SK-N-SH treated with all-trans-retinoic acid at 6 μM for 48 hours (cell line): ENCODE measurements at regions not wholly inside any gene's neighbourhood (a gene's known extent, or its start where the extent isn't known, plus 50 kb on each side); places are given as distances from the start of the nearest gene placed in this dataset.

Source experiments
- ATAC-seq: fragments of 200-7000 bp; cut with Tn5 transposase; 3 replicates; pipeline ENCODE4 v1.9.1; 2020; ENCODE audit warnings: mild to moderate bottlenecking, moderate library complexity
- ARNTL ChIP-seq: fragments of 450-650 bp; formaldehyde crosslinking; IDR thresholded peaks from 2 replicates; pipeline ENCODE4 v1.5.0; 2020; ENCODE audit warnings: low read depth, mild to moderate bottlenecking, moderate library complexity, borderline replicate concordance
- CSDC2 ChIP-seq: fragments of 250-450 bp; sonication (Bioruptor Pico); IDR thresholded peaks from 2 replicates; pipeline ENCODE4 v1.5.0; 2020; ENCODE audit warnings: mild to moderate bottlenecking, moderate library complexity
- CSRNP3 ChIP-seq: fragments of 250-450 bp; sonication (Bioruptor Pico); IDR thresholded peaks from 2 replicates; pipeline ENCODE4 v1.5.1; 2021; ENCODE audit warnings: mild to moderate bottlenecking, moderate library complexity
- ESRRG ChIP-seq: fragments of 250-450 bp; sonication (Bioruptor Pico); IDR thresholded peaks from 2 replicates; pipeline ENCODE4 v1.6.1; 2021; ENCODE audit warnings: mild to moderate bottlenecking
- GLIS3 ChIP-seq: fragments of 250-450 bp; sonication (Bioruptor Pico); IDR thresholded peaks from 2 replicates; pipeline ENCODE4 v1.5.0; 2020; ENCODE audit warnings: mild to moderate bottlenecking, moderate library complexity
- OSR1 ChIP-seq: fragments of 250-450 bp; sonication (Bioruptor Pico); IDR thresholded peaks from 2 replicates; pipeline ENCODE4 v1.8.0; 2022; ENCODE audit warnings: moderate library complexity, mild to moderate bottlenecking, inconsistent platforms
- PATZ1 ChIP-seq: fragments of 250-450 bp; sonication (Bioruptor Pico); IDR thresholded peaks from 2 replicates; pipeline ENCODE4 v1.8.0; 2020; ENCODE audit warnings: mild to moderate bottlenecking, moderate library complexity, borderline replicate concordance
- POU6F1 ChIP-seq: fragments of 250-450 bp; sonication (Bioruptor Pico); IDR thresholded peaks from 2 replicates; pipeline ENCODE4 v1.8.0; 2021; ENCODE audit warnings: low read depth, mild to moderate bottlenecking, moderate library complexity, borderline replicate concordance
- PPARA ChIP-seq: fragments of 250-450 bp; sonication (Bioruptor Pico); IDR thresholded peaks from 2 replicates; pipeline ENCODE4 v1.5.0; 2020; ENCODE audit warnings: mild to moderate bottlenecking, borderline replicate concordance
- RARB ChIP-seq: fragments of 250-450 bp; sonication (Bioruptor Pico); IDR thresholded peaks from 2 replicates; pipeline ENCODE4 v1.8.0; 2021; ENCODE audit warnings: mild to moderate bottlenecking, moderate library complexity
- TOX ChIP-seq: fragments of 250-450 bp; sonication (Bioruptor Pico); IDR thresholded peaks from 2 replicates; pipeline ENCODE4 v1.8.0; 2021; ENCODE audit warnings: mild to moderate bottlenecking, moderate library complexity, borderline replicate concordance
- ZC3H10 ChIP-seq: fragments of 250-450 bp; sonication (Bioruptor Pico); IDR thresholded peaks from 2 replicates; pipeline ENCODE4 v1.5.1; 2021; ENCODE audit warnings: mild to moderate bottlenecking, moderate library complexity
- ZFP30 ChIP-seq: fragments of 450-650 bp; formaldehyde crosslinking; IDR thresholded peaks from 2 replicates; pipeline ENCODE4 v1.5.0; 2022; ENCODE audit warnings: mild to moderate bottlenecking, moderate library complexity
- ZNF565 ChIP-seq: fragments of 450-650 bp; formaldehyde crosslinking; conservative IDR thresholded peaks from 2 replicates; pipeline ENCODE4 v1.5.0; 2020; ENCODE audit warnings: low read depth, mild to moderate bottlenecking, moderate library complexity
- ZNF70 ChIP-seq: fragments of 450-650 bp; formaldehyde crosslinking; IDR thresholded peaks from 2 replicates; pipeline ENCODE4 v1.5.0; 2020; ENCODE audit warnings: mild to moderate bottlenecking, moderate library complexity
- ZNF8 ChIP-seq: fragments of 450-650 bp; formaldehyde crosslinking; IDR thresholded peaks from 2 replicates; pipeline ENCODE4 v1.5.0; 2020; ENCODE audit warnings: mild to moderate bottlenecking, moderate library complexity

- TF ChIP-seq OSR1 (CRISPR knock-in tag) (no peak), CSRNP3 (CRISPR knock-in tag) (no peak)
- TF ChIP-seq, all 23 proteins: peak for 0
Measured at GRCh38 chr13:80052286-80052685, 288.6 kb downstream of the SPRY2 start (continued).

GRCh38 chr13:80050252-80050651 lies 290.7 kb downstream of the SPRY2 start:
- no peak; the same call in 2 of the 3 replicates for ATAC-seq
- peak; percentile 75 for TF ChIP-seq ZNF70
- no peak for TF ChIP-seq CSDC2 (CRISPR knock-in tag)

- TF ChIP-seq CSRNP3 (CRISPR knock-in tag) (no peak), ZNF8 (no peak), GLIS3 (CRISPR knock-in tag) (no peak), ZNF565 (CRISPR knock-in tag) (no peak), PPARA (CRISPR knock-in tag) (no peak), TOX (CRISPR knock-in tag) (no peak), ZC3H10 (CRISPR knock-in tag) (no peak), ESRRG (no peak), CSDC2 (CRISPR knock-in tag) (no peak), ARNTL (no peak), ZFP30 (CRISPR knock-in tag) (no peak)
- peak; percentile 98 for ATAC-seq
Measured at GRCh38 chr13:80048802-80049201, 292.1 kb downstream of the SPRY2 start.

GRCh38 chr13:80048030-80048429 lies 292.9 kb downstream of the SPRY2 start:
- TF ChIP-seq ARNTL: no peak
- TF ChIP-seq, all 23 proteins: peak for 0
- ATAC-seq: peak; percentile 9; the same call in 2 of the 3 replicates

GRCh38 chr13:80047406-80047805 lies 293.5 kb downstream of the SPRY2 start:
- no peak for TF ChIP-seq RARB (CRISPR knock-in tag)
- no peak for TF ChIP-seq ZNF70
- TF ChIP-seq ZFP30 (CRISPR knock-in tag): no peak
- TF ChIP-seq PATZ1 (CRISPR knock-in tag): no peak
- TF ChIP-seq TOX (CRISPR knock-in tag): no peak
- TF ChIP-seq GLIS3 (CRISPR knock-in tag): no peak
- no peak for TF ChIP-seq POU6F1 (CRISPR knock-in tag)
- TF ChIP-seq, all 23 proteins: peak for 0
- ATAC-seq: peak; percentile 33; the same call in 2 of the 3 replicates

- ATAC-seq: no peak
- no peak for TF ChIP-seq ZNF565 (CRISPR knock-in tag)
- TF ChIP-seq PPARA (CRISPR knock-in tag): no peak
Measured at GRCh38 chr13:80040981-80041317, 300.0 kb downstream of the SPRY2 start.
